ENCODE measurements at regions not wholly inside any gene's neighbourhood (a gene's known extent, or its start where the extent isn't known, plus 50 kb on each side); places are given as distances from the start of the nearest gene placed in this dataset.

GRCh38 chr21:38709876-38710275, 95.9 kb upstream of the ETS2 start:
- ATAC-seq = no peak

- ATAC-seq = no peak
These were observed 93.7 kb upstream of the ETS2 start for GRCh38 chr21:38712071-38712470.

- no peak for ATAC-seq
These were observed 93.1 kb upstream of the ETS2 start for GRCh38 chr21:38712664-38713063.

- ATAC-seq = no peak
These were observed 91.5 kb upstream of the ETS2 start for GRCh38 chr21:38714039-38714817.

- no peak for ATAC-seq
These were observed 90.7 kb upstream of the ETS2 start for GRCh38 chr21:38714999-38715398.

- no peak for ATAC-seq
These were observed 89.6 kb upstream of the ETS2 start for GRCh38 chr21:38716088-38716487.

- ATAC-seq = no peak
These were observed 88.8 kb upstream of the ETS2 start for GRCh38 chr21:38716942-38717341.

GRCh38 chr21:38718481-38718880, 87.2 kb upstream of the ETS2 start:
- no peak for ATAC-seq

- ATAC-seq = no peak
These were observed 85.7 kb upstream of the ETS2 start for GRCh38 chr21:38720074-38720473.

- no peak for ATAC-seq
These were observed 84.7 kb upstream of the ETS2 start for GRCh38 chr21:38721055-38721454.

- ATAC-seq = no peak
These were observed 83.8 kb upstream of the ETS2 start for GRCh38 chr21:38721958-38722357.

- ATAC-seq = no peak
These were observed 80.3 kb upstream of the ETS2 start for GRCh38 chr21:38725196-38726157.

GRCh38 chr21:38726482-38726881, 79.2 kb upstream of the ETS2 start:
- no peak for ATAC-seq

GRCh38 chr21:38729291-38729690, 76.4 kb upstream of the ETS2 start:
- no peak for ATAC-seq

GRCh38 chr21:38729754-38730379, 75.9 kb upstream of the ETS2 start:
- no peak for ATAC-seq

GRCh38 chr21:38733972-38734546, 71.7 kb upstream of the ETS2 start:
- ATAC-seq = peak in 1 of 2 donors; percentile 13

GRCh38 chr21:38734646-38735365, 70.9 kb upstream of the ETS2 start:
- ATAC-seq = no peak

- ATAC-seq = no peak
These were observed 70.0 kb upstream of the ETS2 start for GRCh38 chr21:38735626-38736206.

- no peak for ATAC-seq
These were observed 65.6 kb upstream of the ETS2 start for GRCh38 chr21:38740090-38740489.

GRCh38 chr21:38741092-38741949, 64.4 kb upstream of the ETS2 start:
- ATAC-seq = no peak

GRCh38 chr21:38741950-38742256, 63.8 kb upstream of the ETS2 start:
- no peak for ATAC-seq

Data from activated CD4-positive, CD25-positive, alpha-beta regulatory T cell treated with anti-CD3 and anti-CD28 coated beads, Interleukin-2, amount 50 U/mL, for 24 hours (primary cell).